ENCODE measurements at regions not wholly inside any gene's neighbourhood (a gene's known extent, or its start where the extent isn't known, plus 50 kb on each side); places are given as distances from the start of the nearest gene placed in this dataset.

DNA sequence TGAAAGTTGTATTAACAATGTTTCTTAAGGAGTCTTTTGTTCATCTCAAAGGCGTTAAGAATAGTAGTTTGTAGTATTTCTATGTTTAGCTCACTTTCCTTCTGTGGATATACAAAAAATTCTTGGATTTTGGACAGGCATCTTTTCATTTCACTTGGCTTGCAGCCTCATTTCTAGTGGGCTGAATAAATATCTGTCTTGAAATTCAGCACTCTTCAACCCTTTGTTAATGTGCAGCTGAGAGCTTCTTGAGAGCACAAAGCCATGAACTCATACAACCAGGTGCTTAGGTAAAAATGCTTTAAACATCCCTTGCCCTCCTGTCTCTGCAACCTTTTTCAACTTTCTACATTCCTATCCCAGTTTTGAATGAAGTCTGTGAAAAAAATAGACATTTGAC, 1003.2 kb downstream of the C4orf33 start:
- TF ChIP-seq, protein P1, sequence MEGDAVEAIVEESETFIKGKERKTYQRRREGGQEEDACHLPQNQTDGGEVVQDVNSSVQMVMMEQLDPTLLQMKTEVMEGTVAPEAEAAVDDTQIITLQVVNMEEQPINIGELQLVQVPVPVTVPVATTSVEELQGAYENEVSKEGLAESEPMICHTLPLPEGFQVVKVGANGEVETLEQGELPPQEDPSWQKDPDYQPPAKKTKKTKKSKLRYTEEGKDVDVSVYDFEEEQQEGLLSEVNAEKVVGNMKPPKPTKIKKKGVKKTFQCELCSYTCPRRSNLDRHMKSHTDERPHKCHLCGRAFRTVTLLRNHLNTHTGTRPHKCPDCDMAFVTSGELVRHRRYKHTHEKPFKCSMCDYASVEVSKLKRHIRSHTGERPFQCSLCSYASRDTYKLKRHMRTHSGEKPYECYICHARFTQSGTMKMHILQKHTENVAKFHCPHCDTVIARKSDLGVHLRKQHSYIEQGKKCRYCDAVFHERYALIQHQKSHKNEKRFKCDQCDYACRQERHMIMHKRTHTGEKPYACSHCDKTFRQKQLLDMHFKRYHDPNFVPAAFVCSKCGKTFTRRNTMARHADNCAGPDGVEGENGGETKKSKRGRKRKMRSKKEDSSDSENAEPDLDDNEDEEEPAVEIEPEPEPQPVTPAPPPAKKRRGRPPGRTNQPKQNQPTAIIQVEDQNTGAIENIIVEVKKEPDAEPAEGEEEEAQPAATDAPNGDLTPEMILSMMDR (IDR thresholded peaks at IDR 0.05; ENCODE audit: insufficient read depth, low read length, poor library complexity, severe bottlenecking): no peak
- Histone ChIP-seq H3K4me3 (replicated peaks; ENCODE audit: low read depth, low read length) (no peak overlapping the region), H3K36me3 (ENCODE audit: control insufficient read depth, insufficient read depth, low read length) (no peaks in the 10 kb centered on the region), H3K27me3 (replicated peaks; ENCODE audit: control insufficient read depth, insufficient read depth, low read length) (no peaks in the 10 kb centered on the region)
- DNase-seq (ENCODE audit: extremely low read depth, insufficient read length): no peak

DNA sequence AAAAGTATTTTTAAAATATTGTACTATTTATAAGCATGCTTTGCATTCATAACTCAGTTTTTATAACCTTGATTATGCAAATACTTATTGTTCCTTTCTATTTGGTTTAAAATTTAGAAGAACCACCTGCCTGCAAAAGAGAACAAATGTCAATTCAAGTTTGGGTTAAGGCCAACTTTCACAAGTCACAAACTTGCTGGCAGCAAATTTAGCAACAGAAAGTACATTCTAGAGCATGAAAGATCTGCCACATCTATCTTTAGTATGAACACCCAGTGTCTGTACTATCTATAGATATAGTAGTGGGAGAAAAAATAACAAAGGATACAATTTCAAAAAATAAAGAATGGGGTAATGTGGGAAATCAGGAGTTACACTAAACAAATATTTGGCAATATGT, 1014.2 kb downstream of the C4orf33 start:
- H3K36me3 ChIP-seq (ENCODE audit: control insufficient read depth, insufficient read depth, low read length): no peaks in the 10 kb centered on the region
- no peak for DNase-seq (ENCODE audit: extremely low read depth, insufficient read length)
- H3K4me3 ChIP-seq (replicated peaks; ENCODE audit: low read depth, low read length): no peak overlapping the region
- H3K27me3 ChIP-seq (replicated peaks; ENCODE audit: control insufficient read depth, insufficient read depth, low read length): no peaks in the 10 kb centered on the region
- TF ChIP-seq, protein P1 (IDR thresholded peaks at IDR 0.05; ENCODE audit: insufficient read depth, low read length, poor library complexity, severe bottlenecking): no peak

DNA sequence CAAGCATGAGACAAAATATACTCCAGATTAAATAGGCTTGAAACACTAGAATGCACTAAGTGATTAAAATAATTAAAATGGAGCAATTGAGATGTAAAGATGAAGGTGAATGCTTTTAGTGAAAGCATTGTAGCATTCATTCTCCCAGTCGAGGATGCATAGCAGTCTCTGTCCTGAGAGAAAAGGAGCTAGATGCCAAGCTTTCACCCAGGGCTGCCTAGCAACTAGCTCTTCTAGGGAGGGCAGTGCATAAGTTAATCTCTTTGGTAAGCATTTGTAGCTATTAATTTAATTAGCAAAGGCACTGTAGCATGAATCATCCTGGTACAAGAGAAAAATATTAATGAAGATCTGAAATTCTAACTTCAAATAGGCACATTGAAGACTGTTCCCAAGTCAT, 1014.8 kb downstream of the C4orf33 start:
- TF ChIP-seq, protein P1 (IDR thresholded peaks at IDR 0.05; ENCODE audit: insufficient read depth, low read length, poor library complexity, severe bottlenecking): no peak
- Histone ChIP-seq H3K4me3 (replicated peaks; ENCODE audit: low read depth, low read length) (no peak overlapping the region), H3K27me3 (replicated peaks; ENCODE audit: control insufficient read depth, insufficient read depth, low read length) (no peaks in the 10 kb centered on the region), H3K36me3 (ENCODE audit: control insufficient read depth, insufficient read depth, low read length) (no peaks in the 10 kb centered on the region)
- no peak for DNase-seq (ENCODE audit: extremely low read depth, insufficient read length)

DNA sequence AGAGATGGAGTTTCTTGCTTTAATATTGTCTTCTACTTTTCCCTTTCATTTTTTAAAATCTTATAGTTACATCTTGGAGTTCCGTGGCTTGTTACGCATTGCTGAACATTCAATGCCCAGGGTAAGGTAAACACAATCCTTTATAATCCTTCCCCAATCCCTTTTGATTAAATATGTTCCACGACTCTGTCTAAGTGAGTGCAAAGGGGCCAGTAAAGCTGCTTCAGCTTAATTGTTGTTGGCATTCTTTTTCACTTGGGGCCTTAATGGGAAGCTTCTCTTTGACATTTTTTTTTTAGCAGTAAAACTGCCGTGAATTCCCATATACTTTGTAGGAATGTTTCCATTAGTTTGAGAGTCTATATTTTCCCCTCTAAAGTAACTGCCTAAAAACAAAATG, 1028.1 kb downstream of the C4orf33 start:
- Histone ChIP-seq H3K36me3 (ENCODE audit: control insufficient read depth, insufficient read depth, low read length) (no peaks in the 10 kb centered on the region), H3K27me3 (replicated peaks; ENCODE audit: control insufficient read depth, insufficient read depth, low read length) (no peaks in the 10 kb centered on the region), H3K4me3 (replicated peaks; ENCODE audit: low read depth, low read length) (no peak overlapping the region)
- DNase-seq (ENCODE audit: extremely low read depth, insufficient read length): no peak
- TF ChIP-seq, protein P1 (IDR thresholded peaks at IDR 0.05; ENCODE audit: insufficient read depth, low read length, poor library complexity, severe bottlenecking): no peak

DNA sequence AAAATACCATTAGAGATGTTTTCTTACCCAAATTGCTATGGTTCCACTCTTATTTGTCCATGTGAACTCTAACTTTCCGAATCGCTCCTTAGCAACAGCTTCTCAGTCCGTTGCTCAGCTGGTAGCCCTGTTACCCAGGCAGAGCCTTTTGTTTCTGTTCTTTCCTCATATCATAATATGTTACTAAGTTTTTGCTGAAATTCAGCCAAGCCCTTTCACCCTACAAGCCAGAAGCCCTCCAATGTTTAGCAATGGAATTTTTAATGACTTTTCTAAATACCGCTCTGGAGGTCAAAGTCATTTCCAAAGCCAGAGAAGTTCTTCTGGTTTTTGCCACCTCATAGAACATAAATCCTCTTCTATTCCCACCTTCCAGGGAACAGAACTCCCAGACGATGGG, 1029.5 kb downstream of the C4orf33 start:
- H3K36me3 ChIP-seq (ENCODE audit: control insufficient read depth, insufficient read depth, low read length): no peaks in the 10 kb centered on the region
- no peak overlapping the region for H3K4me3 ChIP-seq (replicated peaks; ENCODE audit: low read depth, low read length)
- no peak for DNase-seq (ENCODE audit: extremely low read depth, insufficient read length)
- H3K27me3 ChIP-seq (replicated peaks; ENCODE audit: control insufficient read depth, insufficient read depth, low read length): no peaks in the 10 kb centered on the region
- TF ChIP-seq, protein P1 (IDR thresholded peaks at IDR 0.05; ENCODE audit: insufficient read depth, low read length, poor library complexity, severe bottlenecking): no peak

DNA sequence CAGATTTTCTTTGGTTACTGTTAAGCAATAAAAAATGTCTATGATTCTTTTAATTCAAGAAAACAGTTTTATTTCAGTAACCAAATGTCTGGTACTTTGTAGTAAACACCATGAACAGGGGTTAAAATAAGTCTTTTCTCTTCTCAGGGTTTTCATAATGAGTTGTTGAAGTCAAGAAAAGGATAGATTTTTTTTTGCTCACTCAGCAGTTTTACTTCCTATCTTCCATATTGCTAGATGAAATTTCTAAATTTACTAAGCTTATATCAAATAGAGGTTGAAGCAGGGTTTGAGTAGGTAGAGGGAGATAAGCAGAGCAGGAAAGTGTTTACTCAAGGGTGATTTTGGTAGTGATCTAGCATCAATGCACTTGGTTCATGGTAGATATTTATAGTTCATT, 1031.3 kb downstream of the C4orf33 start:
- Histone ChIP-seq H3K27me3 (replicated peaks; ENCODE audit: control insufficient read depth, insufficient read depth, low read length) (no peaks in the 10 kb centered on the region), H3K4me3 (replicated peaks; ENCODE audit: low read depth, low read length) (no peak overlapping the region), H3K36me3 (ENCODE audit: control insufficient read depth, insufficient read depth, low read length) (no peaks in the 10 kb centered on the region)
- TF ChIP-seq, protein P1 (IDR thresholded peaks at IDR 0.05; ENCODE audit: insufficient read depth, low read length, poor library complexity, severe bottlenecking): no peak
- DNase-seq (ENCODE audit: extremely low read depth, insufficient read length): no peak
